Endothelial cell of umbilical vein (primary cell): ENCODE measurements at regions not wholly inside any gene's neighbourhood (a gene's known extent, or its start where the extent isn't known, plus 50 kb on each side); places are given as distances from the start of the nearest gene placed in this dataset.
"Not testable (repeated sequence)": the region's sequence is repeated elsewhere in the genome, so short reads cannot be mapped to it uniquely, and the experiment has no call there.

ENCODE experiments used
- EZH2 ChIP-seq: IDR thresholded peaks from 2 replicates; pipeline ENCODE4 v1.6.1; 2012; ENCODE audit warnings: borderline replicate concordance, low read depth, mild to moderate bottlenecking, moderate library complexity, low read length, inconsistent platforms; ENCODE audit not compliant: severe bottlenecking
- FOS ChIP-seq: IDR thresholded peaks from 2 replicates; pipeline ENCODE4 v1.6.1; 2011; ENCODE audit warnings: mild to moderate bottlenecking, low read length, moderate library complexity, borderline replicate concordance; ENCODE audit not compliant: insufficient read depth
- GATA2 ChIP-seq: IDR thresholded peaks from 2 replicates; pipeline ENCODE4 v1.7.0; 2011; ENCODE audit warnings: low read depth, mild to moderate bottlenecking, moderate library complexity, mixed read lengths, low read length; ENCODE audit not compliant: insufficient read length, insufficient read depth
- JUN ChIP-seq: IDR thresholded peaks from 2 replicates; pipeline ENCODE4 v1.6.1; 2011; ENCODE audit warnings: borderline replicate concordance, low read depth; ENCODE audit not compliant: insufficient read length, insufficient read depth
- MYC ChIP-seq: IDR thresholded peaks from one replicate; pipeline ENCODE4 v1.6.1; 2011; ENCODE audit warnings: mild to moderate bottlenecking, low read depth, low read length
- POLR2A ChIP-seq: IDR thresholded peaks from 2 replicates; pipeline ENCODE4 v1.6.1; 2012; ENCODE audit warnings: low read depth, mild to moderate bottlenecking, control low read depth, low read length
- POLR2AphosphoS5 ChIP-seq: IDR thresholded peaks from 2 replicates; pipeline ENCODE4 v1.6.1; 2012; ENCODE audit warnings: low read depth, mild to moderate bottlenecking, control low read depth, low read length, moderate library complexity; ENCODE audit not compliant: insufficient read depth
- TF ChIP-seq, protein P1 (sequence below), 2 donors: IDR thresholded peaks; 1 replicate in 1 of 2; 2 replicates in 1 of 2; pipeline ENCODE4 v1.5.1; 2011; ENCODE audit warnings: low read length in 2 of 2, mild to moderate bottlenecking in 2 of 2, moderate library complexity in 2 of 2, control low read depth in 1 of 2, inconsistent platforms in 1 of 2, low read depth in 1 of 2; ENCODE audit not compliant: insufficient read depth in 1 of 2; ENCODE audit errors: extremely low read depth in 1 of 2
- TF ChIP-seq, protein P2 (sequence below): IDR thresholded peaks from 2 replicates; pipeline ENCODE4 v1.6.1; 2011; ENCODE audit not compliant: insufficient read depth, insufficient read length

- TF ChIP-seq, protein P1, sequence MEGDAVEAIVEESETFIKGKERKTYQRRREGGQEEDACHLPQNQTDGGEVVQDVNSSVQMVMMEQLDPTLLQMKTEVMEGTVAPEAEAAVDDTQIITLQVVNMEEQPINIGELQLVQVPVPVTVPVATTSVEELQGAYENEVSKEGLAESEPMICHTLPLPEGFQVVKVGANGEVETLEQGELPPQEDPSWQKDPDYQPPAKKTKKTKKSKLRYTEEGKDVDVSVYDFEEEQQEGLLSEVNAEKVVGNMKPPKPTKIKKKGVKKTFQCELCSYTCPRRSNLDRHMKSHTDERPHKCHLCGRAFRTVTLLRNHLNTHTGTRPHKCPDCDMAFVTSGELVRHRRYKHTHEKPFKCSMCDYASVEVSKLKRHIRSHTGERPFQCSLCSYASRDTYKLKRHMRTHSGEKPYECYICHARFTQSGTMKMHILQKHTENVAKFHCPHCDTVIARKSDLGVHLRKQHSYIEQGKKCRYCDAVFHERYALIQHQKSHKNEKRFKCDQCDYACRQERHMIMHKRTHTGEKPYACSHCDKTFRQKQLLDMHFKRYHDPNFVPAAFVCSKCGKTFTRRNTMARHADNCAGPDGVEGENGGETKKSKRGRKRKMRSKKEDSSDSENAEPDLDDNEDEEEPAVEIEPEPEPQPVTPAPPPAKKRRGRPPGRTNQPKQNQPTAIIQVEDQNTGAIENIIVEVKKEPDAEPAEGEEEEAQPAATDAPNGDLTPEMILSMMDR (IDR thresholded peaks at IDR 0.05; ENCODE audit: extremely low read depth in 1 of 2, insufficient read depth in 1 of 2, low read depth in 1 of 2, low read length in 2 of 2), result not testable (repeated sequence)
- not testable (repeated sequence) for TF ChIP-seq POLR2A, POLR2AphosphoS5, EZH2, MYC, FOS, GATA2, JUN
- TF ChIP-seq, protein P2, sequence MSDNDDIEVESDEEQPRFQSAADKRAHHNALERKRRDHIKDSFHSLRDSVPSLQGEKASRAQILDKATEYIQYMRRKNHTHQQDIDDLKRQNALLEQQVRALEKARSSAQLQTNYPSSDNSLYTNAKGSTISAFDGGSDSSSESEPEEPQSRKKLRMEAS, result not testable (repeated sequence)
Measured at GRCh38 chr1:221857094-221857444, 115.2 kb upstream of the DUSP10 start.
